OCI-LY3 (cell line): ENCODE measurements at regions not wholly inside any gene's neighbourhood (a gene's known extent, or its start where the extent isn't known, plus 50 kb on each side); places are given as distances from the start of the nearest gene placed in this dataset.

ENCODE experiments used
- H2AFZ ChIP-seq: fragments of 200-600, 300-600 bp; shearing (Covaris generic); 2 replicates; pipeline ENCODE4 v1.6.0; 2014; ENCODE audit warnings: antibody characterized with exemption, low read depth, low read length
- H3K27ac ChIP-seq: fragments of 200-600, 300-600 bp; sonication (generic); 2 replicates; pipeline ENCODE4 v1.5.1; 2014; ENCODE audit warnings: mild to moderate bottlenecking, low read length, moderate library complexity, mixed read lengths
- H3K27me3 ChIP-seq: fragments of 200-600, 300-600 bp; sonication (generic); 2 replicates; pipeline ENCODE4 v1.6.1; 2014; ENCODE audit warnings: low read depth, low read length, mixed read lengths
- H3K36me3 ChIP-seq: fragments of 200-600, 300-600 bp; sonication (generic); replicated peaks from 2 replicates; pipeline ENCODE3; 2014; ENCODE audit warnings: low read depth, low read length, mixed read lengths
- H3K4me1 ChIP-seq: fragments of 300-600, 200-600 bp; sonication (generic); 2 replicates; pipeline ENCODE4 v1.6.1; 2014; ENCODE audit warnings: low read length, mixed read lengths
- H3K4me2 ChIP-seq: fragments of 200-600, 300-600 bp; sonication (generic); 2 replicates; pipeline ENCODE4 v1.6.1; 2014; ENCODE audit warnings: low read length, mixed read lengths
- H3K4me3 ChIP-seq: fragments of 300-600, 200-600 bp; sonication (generic); 2 replicates; pipeline ENCODE4 v1.5.1; 2014; ENCODE audit warnings: antibody characterized with exemption, mild to moderate bottlenecking, low read length, moderate library complexity
- H3K79me2 ChIP-seq: fragments of 300-600, 200-600 bp; shearing (Covaris generic); 2 replicates; pipeline ENCODE4 v1.6.1; 2014; ENCODE audit warnings: mild to moderate bottlenecking, low read length, mixed read lengths
- H3K9ac ChIP-seq: fragments of 300-600, 200-600 bp; shearing (Covaris generic); 2 replicates; pipeline ENCODE4 v1.6.0; 2014; ENCODE audit warnings: mild to moderate bottlenecking, low read length, moderate library complexity
- H3K9me3 ChIP-seq: fragments of 200-600, 300-600 bp; shearing (Covaris generic); 2 replicates; pipeline ENCODE4 v1.6.1; 2014; ENCODE audit warnings: low read length, mixed read lengths; ENCODE audit not compliant: insufficient read depth
- H4K20me1 ChIP-seq: fragments of 200-600, 300-600 bp; sonication (generic); 2 replicates; pipeline ENCODE4 v1.6.1; 2016; ENCODE audit warnings: low read length, mixed read lengths; ENCODE audit not compliant: insufficient read depth
- EZH2phosphoT487 ChIP-seq: fragments of 200-600 bp; shearing (Covaris generic); IDR thresholded peaks from 2 replicates; pipeline ENCODE4 v1.6.1; 2018; ENCODE audit warnings: antibody characterized with exemption, mixed run types, low read depth
- TF ChIP-seq, protein P1 (sequence below): fragments of 200-600, 300-600 bp; sonication (generic); IDR thresholded peaks from 2 replicates; pipeline ENCODE4 v1.5.1; 2014; ENCODE audit warnings: antibody characterized with exemption, low read length, low read depth

- H3K4me3 ChIP-seq, result no peak overlapping the region
- no peak overlapping the region for H3K4me2 ChIP-seq
- H3K79me2 ChIP-seq, result no peaks in the 10 kb centered on the region
- no peaks in the 10 kb centered on the region for H3K9me3 ChIP-seq
- no peaks in the 10 kb centered on the region for H3K36me3 ChIP-seq
- TF ChIP-seq, protein P1, sequence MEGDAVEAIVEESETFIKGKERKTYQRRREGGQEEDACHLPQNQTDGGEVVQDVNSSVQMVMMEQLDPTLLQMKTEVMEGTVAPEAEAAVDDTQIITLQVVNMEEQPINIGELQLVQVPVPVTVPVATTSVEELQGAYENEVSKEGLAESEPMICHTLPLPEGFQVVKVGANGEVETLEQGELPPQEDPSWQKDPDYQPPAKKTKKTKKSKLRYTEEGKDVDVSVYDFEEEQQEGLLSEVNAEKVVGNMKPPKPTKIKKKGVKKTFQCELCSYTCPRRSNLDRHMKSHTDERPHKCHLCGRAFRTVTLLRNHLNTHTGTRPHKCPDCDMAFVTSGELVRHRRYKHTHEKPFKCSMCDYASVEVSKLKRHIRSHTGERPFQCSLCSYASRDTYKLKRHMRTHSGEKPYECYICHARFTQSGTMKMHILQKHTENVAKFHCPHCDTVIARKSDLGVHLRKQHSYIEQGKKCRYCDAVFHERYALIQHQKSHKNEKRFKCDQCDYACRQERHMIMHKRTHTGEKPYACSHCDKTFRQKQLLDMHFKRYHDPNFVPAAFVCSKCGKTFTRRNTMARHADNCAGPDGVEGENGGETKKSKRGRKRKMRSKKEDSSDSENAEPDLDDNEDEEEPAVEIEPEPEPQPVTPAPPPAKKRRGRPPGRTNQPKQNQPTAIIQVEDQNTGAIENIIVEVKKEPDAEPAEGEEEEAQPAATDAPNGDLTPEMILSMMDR, result no peak
- H4K20me1 ChIP-seq, result no peaks in the 10 kb centered on the region
- no peaks in the 10 kb centered on the region for H3K4me1 ChIP-seq
- H3K27me3 ChIP-seq, result no peaks in the 10 kb centered on the region
- no peak overlapping the region for H2AFZ ChIP-seq
- no peak overlapping the region for H3K27ac ChIP-seq
- H3K9ac ChIP-seq, result no peak overlapping the region
These were observed 312.3 kb downstream of the HAO1 start for GRCh38 chr20:7627734-7628663.

DNA sequence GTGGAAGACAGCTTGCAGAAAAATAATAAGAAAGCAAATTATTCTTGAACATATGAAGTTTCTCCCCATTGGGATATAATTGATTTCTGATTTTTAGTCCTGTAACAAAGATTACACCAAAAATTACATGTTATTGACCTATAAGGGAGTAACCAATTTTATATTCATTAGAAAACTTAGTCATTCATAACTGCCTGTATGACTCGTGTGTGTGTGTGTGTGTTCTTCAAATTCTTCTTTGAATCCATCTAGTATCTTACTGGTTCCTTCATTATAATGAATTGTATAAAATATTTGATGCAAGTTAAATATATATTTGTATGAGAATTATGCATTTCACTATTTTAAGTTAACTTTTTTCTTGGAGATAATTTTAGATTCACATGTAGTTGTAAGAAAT lies 310.4 kb downstream of the HAO1 start:
- no peak overlapping the region for H3K4me2 ChIP-seq
- no peaks in the 10 kb centered on the region for H3K36me3 ChIP-seq
- no peak overlapping the region for H3K27ac ChIP-seq
- H3K79me2 ChIP-seq, result no peaks in the 10 kb centered on the region
- TF ChIP-seq EZH2phosphoT487, result no peak
- TF ChIP-seq, protein P1, result no peak
- H2AFZ ChIP-seq, result no peak overlapping the region
- no peak overlapping the region for H3K9ac ChIP-seq
- no peak overlapping the region for H3K4me3 ChIP-seq
- no peaks in the 10 kb centered on the region for H4K20me1 ChIP-seq
- H3K4me1 ChIP-seq, result no peaks in the 10 kb centered on the region
- no peaks in the 10 kb centered on the region for H3K9me3 ChIP-seq
- H3K27me3 ChIP-seq, result no peaks in the 10 kb centered on the region

GRCh38 chr20:7637184-7637583 lies 303.1 kb downstream of the HAO1 start:
- no peaks in the 10 kb centered on the region for H3K4me1 ChIP-seq
- no peak overlapping the region for H2AFZ ChIP-seq

More at GRCh38 chr20:7637184-7637583, 303.1 kb downstream of the HAO1 start:
- no peak overlapping the region for H3K4me3 ChIP-seq
- H3K36me3 ChIP-seq, result no peaks in the 10 kb centered on the region
- no peaks in the 10 kb centered on the region for H4K20me1 ChIP-seq
- H3K79me2 ChIP-seq, result no peaks in the 10 kb centered on the region
- no peak overlapping the region for H3K4me2 ChIP-seq
- no peaks in the 10 kb centered on the region for H3K9me3 ChIP-seq
- H3K27me3 ChIP-seq, result no peaks in the 10 kb centered on the region
- no peak for TF ChIP-seq EZH2phosphoT487
- TF ChIP-seq, protein P1, result no peak
- H3K9ac ChIP-seq, result no peak overlapping the region
- no peak overlapping the region for H3K27ac ChIP-seq
